ENCODE measurements at regions not wholly inside any gene's neighbourhood (a gene's known extent, or its start where the extent isn't known, plus 50 kb on each side); places are given as distances from the start of the nearest gene placed in this dataset.

GRCh38 chr1:72911656-72912055 lies 629.3 kb upstream of the NEGR1 start:
- no peak for DNase-seq

DNA sequence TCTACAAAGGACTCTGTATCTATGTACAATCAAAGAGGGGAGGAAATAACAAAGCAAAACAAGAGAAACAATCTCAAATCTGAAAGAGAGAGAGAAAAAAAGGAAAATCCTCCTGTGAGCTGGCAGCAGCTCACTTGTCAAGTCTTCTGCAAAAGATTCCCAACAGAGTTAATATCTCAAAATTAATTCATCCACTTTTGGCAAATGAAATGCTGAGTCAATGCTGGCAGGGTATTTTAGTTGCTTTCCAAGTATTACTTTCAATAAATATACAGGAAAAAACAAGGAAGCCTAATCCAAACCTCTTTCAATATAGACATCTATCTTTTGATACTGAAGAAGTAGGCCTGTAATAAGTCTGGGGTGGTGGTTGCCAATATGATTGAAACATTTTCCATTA lies 613.9 kb upstream of the NEGR1 start:
- DNase-seq = no peak

- no peak for DNase-seq
Observed at GRCh38 chr1:72892461-72892860, 610.1 kb upstream of the NEGR1 start.

- DNase-seq = no peak
Observed at GRCh38 chr1:72891976-72892375, 609.6 kb upstream of the NEGR1 start.

GRCh38 chr1:72885841-72886240 lies 603.5 kb upstream of the NEGR1 start:
- DNase-seq = no peak

- no peak for DNase-seq
Observed at GRCh38 chr1:72885017-72885416, 602.7 kb upstream of the NEGR1 start.

DNA sequence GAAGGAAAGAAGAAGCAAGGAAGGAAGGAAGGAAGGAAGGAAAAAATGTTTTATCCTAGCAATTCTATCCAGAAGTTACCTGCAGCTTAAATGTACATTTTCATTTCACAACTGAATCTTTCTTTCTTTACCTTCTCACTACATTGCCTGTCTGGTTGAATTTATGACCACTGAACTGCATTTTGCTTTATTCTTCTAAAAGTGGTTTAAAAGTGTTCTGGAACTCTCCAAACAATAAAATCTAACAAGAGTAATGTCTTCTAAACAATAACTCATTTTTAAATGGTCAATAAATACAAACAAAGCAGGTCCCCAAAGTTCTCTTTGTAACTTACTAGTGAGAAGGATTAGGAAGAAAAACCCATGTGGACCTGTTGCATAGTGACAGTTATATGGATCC lies 587.5 kb upstream of the NEGR1 start:
- DNase-seq = no peak

GRCh38 chr1:72869441-72869840 lies 587.1 kb upstream of the NEGR1 start:
- DNase-seq = no peak

DNA sequence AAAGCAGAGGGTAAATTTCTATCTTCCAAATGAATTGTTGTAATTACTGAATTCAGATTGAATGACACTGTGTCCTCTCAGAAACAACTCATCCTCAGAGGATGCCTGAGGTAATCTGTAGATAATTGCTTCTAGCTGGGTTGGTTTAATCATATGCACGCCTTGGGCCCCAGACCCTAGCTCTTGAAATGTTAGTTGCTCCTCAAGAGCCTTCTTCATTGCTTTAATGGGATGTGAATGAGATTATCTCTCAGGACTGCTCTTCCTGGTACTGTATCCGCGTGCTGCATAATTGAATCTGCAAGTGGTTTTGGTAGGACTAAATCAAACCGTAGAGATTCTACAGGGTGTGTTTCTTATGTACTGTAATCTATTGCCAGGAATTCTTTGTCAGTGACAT lies 569.3 kb upstream of the NEGR1 start:
- no peak for DNase-seq

DNA sequence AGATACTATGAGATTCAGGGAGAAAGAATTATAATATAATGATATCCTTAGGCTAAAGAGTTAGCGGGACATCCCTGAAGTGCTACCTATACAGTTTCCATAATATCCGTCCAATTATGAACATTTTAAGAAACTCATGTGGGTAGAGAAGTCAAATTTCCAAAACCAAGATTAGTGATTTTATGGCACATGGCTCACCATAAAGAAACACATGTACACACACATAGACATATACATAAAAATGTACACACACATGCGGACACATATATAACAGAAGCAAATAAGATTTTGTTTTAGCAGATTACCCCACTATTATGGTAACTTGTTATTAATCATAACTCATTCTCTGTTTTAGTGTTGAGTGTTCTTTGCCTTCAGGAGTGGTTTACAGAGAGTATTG lies 566.7 kb upstream of the NEGR1 start:
- no peak for DNase-seq

- no peak for DNase-seq
Observed at GRCh38 chr1:72847651-72848050, 565.3 kb upstream of the NEGR1 start.

DNA sequence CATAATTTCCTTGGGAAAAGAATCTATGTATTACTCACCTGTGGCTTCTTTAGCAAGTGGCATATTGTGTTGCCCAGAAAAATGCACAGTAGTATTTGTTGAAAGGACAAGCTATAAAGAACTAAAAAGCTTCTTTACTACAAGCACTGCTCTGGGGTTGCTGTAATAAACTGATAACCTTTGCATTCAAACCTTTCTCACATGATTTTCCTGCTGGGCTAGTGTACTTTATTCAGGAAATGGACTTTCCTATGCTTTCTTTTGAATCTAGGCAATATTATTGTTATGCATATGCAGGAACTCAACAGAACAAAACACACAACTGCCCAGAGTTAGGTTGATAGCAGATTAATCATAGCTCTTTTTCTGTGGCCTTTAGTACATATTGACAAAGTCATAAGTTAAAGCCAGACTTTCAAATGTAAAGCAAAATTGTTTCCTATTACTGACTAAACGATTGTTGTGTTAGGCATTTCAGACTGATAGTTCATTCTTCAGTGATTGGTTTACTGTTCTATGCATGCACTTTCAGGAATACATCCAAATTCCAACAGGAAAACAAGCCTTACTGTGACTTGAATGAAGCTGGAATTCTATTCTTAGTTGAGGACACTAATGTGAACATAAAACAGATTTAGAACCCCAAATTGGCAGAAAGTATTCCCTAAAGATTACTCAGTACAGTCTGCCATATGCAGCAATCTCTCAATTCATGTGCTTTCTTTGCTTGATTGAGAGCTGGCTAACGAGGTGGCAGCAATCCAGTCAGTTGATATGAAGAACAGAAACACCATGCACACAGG lies 564.3 kb upstream of the NEGR1 start:
- DNase-seq = no peak

DNA sequence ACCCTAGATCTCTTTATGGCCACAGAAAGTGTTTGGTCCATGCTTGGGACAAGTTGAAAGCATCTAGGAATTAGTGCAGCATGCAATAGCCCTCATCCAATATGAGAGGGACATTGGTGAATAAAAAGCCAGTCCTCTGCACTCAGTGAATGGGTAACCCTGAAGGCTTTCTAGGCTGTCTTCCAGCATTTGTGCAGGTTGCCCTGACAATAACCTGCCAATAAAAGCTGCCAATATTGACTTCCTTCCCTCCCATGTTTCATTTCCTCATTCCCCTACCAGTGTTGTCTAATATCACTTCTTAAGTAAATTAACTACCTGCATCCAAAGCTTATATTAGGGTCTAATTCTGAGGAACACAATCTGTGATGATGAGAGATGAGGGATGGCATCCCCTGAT lies 563.6 kb upstream of the NEGR1 start:
- no peak for DNase-seq

GRCh38 chr1:72845381-72845780 lies 563.0 kb upstream of the NEGR1 start:
- no peak for DNase-seq

- no peak for DNase-seq
Observed at GRCh38 chr1:72837781-72838180, 555.4 kb upstream of the NEGR1 start.

DNA sequence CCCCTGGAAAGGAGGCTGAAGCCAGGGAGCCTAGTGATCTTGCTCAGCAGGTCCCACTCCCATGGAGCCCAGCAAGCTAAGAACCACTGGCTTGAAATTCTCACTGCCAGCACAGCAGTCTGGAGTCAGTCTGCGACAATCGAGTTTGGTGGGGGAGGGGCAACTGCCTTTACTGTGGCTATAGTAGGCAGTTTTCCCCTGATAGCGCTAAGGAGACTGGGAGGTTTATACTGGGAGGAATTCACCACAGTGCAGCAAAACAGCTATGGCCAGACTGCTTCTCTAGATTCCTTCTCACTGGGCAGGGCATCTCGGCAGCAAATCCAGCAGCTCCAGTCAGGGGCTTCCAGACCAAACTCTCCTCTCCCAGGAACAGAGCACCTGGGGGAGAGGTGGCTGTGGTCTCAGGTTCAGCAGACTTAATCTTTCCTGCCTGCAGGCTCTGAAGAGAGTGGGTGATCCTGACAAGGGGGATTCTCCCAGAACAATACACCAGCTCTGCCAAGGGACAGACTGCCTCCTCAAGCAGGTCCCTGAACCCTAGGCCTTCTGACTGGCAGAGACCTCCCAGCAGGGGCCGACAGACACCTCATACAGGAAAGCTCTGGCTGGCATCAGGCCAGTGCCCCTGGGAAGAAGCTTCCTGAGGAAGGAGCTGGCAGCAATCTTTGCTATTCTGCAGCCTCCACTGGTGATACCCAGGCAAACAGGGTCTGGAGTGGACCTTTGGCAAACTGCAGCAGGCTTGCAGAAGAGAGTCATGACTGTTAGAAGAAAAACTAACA lies 548.5 kb upstream of the NEGR1 start:
- DNase-seq = no peak

GRCh38 chr1:72827278-72827677 lies 544.9 kb upstream of the NEGR1 start:
- no peak for DNase-seq

DNA sequence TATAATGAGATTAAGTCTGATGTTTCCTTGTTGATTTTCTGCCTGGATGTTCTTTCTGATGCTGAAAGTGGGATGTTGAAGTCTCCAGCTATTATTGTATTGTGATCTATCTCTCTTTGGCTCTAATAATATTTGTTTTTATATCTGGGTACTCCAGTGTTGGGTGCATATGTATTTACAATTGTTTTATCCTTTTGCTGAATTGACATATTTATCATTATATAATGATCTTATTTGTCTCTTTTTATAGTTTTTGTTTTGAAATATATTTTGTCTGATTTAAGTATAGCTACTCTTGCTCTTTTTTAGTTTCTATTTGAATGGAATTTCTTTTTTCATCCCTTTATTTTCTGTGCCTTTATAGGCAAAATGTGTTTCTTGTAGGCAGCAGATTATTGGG lies 522.2 kb upstream of the NEGR1 start:
- DNase-seq = no peak

DNA sequence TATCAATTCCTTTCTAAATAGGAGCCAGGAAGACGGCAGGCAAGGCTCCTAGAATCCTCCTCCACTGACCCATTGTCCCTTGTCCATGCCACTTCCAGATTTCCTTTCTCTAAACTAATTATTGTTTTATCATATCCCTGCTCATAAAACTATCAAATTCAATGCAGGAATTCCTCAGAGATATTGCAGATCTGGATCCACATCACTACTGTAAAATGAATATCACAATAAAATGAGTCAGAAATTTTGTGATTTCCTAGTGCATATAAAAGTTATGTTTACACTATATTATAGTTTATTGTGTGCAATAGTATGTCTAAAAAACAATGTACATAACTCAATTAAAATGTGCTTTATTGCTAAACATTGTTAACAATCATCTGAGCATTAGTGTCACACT lies 498.7 kb upstream of the NEGR1 start:
- DNase-seq = no peak

DNA sequence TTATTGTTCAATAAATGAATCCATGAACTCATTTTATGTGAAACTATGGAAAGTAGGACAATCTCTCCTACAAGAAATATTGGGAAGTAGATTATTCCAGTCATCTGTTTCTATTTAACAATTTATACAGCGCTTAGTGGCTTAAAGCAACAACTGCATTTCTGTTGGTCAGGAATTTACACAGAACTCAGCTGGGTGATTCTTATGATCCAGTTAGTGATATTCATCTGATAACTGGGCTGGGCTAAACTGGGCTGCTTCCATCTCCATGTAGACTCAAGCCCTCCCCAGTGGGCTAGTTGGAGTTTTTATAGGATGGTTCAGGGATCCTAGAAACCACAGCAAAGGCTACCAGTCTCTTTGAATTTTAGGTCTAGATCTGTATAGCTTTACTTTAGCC lies 497.9 kb upstream of the NEGR1 start:
- DNase-seq = no peak

DNA sequence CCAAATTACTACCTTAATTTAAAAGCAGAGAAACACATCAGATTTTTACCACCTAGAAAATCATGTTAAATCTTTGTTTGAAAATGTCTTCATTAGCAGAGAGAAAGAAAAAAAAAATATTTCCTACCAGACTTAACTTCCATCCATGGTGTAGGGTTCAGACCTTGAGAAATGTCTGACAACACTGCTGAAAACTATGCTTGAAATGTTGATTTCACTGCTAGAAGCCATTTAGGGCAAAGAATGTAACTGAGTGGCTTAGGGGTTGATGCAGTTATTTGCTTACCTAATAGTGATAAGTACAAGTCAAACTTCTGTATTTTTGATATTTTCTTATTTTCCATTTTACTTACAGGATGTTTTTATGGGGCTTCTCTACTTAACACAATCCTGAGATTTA lies 495.6 kb upstream of the NEGR1 start:
- no peak for DNase-seq

DNA sequence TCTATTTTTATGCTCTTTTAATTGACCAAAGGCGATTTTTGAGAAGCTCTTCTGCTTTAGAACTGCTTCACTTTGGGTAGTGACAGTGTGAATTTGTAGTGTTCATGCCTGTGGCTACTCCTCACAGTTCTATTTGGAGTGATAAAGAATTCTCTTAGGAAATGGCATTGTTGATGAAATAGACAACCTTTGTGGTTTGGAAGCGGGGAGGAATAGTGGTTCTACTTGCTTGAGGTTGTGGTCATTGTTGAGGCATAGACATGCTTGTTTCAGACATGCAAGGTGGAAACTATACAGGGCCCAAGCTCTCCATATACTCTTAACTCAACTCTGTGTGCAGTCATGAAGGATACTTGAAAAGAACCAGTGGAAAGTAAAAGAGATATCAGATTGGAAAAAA lies 481.1 kb upstream of the NEGR1 start:
- DNase-seq = no peak

- DNase-seq = no peak
Observed at GRCh38 chr1:72759486-72759885, 477.1 kb upstream of the NEGR1 start.

DNA sequence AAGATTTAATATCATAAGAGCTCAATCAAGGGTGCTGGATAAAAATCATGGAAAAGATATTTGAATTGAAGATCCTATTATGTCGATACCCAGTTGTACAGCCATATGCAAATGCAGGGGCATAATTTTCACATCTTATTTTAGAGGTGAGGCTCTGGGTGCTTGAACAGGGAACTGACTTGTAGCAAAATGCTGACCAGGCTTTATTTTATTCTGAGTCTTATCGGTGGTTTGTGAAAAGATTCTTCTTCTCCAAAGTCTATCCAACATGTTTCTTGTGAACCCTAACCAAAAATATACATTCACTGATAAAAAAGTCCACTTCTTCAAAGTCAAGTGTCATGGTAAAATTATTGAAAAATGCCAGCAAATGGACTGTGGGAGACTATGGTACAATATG lies 475.5 kb upstream of the NEGR1 start:
- no peak for DNase-seq

DNA sequence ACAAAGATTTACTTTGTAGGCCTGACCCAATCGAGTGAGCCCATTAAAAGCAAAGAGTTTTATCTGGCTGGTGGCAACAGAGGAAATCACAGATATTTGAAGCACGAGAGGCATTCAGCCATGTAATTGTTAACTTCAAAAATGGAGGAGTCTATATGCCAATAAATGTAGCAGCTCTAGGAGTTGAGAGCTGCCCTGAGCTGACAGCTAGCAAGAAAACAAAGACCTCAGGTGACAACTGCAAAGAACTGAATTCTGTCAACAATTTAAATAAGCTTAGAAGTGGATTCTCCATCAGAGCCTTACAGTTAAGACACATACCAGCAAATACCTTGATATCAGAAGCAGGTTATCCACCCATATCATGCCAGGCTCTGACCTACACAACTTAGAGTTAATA lies 463.1 kb upstream of the NEGR1 start:
- DNase-seq = no peak

Data from SIG-M5 (cell line).